GM21786 (cell line): ENCODE measurements at regions not wholly inside any gene's neighbourhood (a gene's known extent, or its start where the extent isn't known, plus 50 kb on each side); places are given as distances from the start of the nearest gene placed in this dataset.

ENCODE experiments used
- ATAC-seq: cut with Tn5 transposase; IDR thresholded peaks from one replicate; pipeline ENCODE4 v1.9.1; 2021; ENCODE audit not compliant: unreplicated experiment

- ATAC-seq = no peak
Measured at GRCh38 chr4:157803845-157804521, 368.8 kb downstream of the GASK1B start.

- no peak for ATAC-seq
Measured at GRCh38 chr4:157803421-157803820, 369.4 kb downstream of the GASK1B start.

GRCh38 chr4:157795495-157795894, 377.3 kb downstream of the GASK1B start:
- no peak for ATAC-seq

- ATAC-seq = no peak
Measured at GRCh38 chr4:157792716-157793115, 380.1 kb downstream of the GASK1B start.

- ATAC-seq = no peak
Measured at GRCh38 chr4:157791236-157791635, 381.6 kb downstream of the GASK1B start.

GRCh38 chr4:157787618-157788017, 385.2 kb downstream of the GASK1B start:
- ATAC-seq = no peak

GRCh38 chr4:157781361-157781760, 391.5 kb downstream of the GASK1B start:
- ATAC-seq = no peak

- ATAC-seq = no peak
Measured at GRCh38 chr4:157779081-157779480, 393.7 kb downstream of the GASK1B start.

GRCh38 chr4:157776930-157777528, 395.8 kb downstream of the GASK1B start:
- no peak for ATAC-seq

- no peak for ATAC-seq
Measured at GRCh38 chr4:157775971-157776370, 396.9 kb downstream of the GASK1B start.

- no peak for ATAC-seq
Measured at GRCh38 chr4:157772907-157773306, 399.9 kb downstream of the GASK1B start.

- ATAC-seq = no peak
Measured at GRCh38 chr4:157768419-157768818, 404.4 kb downstream of the GASK1B start.

GRCh38 chr4:157763490-157763889, 409.3 kb downstream of the GASK1B start:
- no peak for ATAC-seq

GRCh38 chr4:157754410-157754809, 418.4 kb downstream of the GASK1B start:
- no peak for ATAC-seq

- ATAC-seq = no peak
Measured at GRCh38 chr4:157751631-157752030, 421.2 kb downstream of the GASK1B start.

- no peak for ATAC-seq
Measured at GRCh38 chr4:157741642-157742041, 431.2 kb downstream of the GASK1B start.

- no peak for ATAC-seq
Measured at GRCh38 chr4:157739242-157739641, 433.6 kb downstream of the GASK1B start.

- no peak for ATAC-seq
Measured at GRCh38 chr4:157728215-157728614, 444.6 kb downstream of the GASK1B start.

GRCh38 chr4:157727163-157727562, 445.7 kb downstream of the GASK1B start:
- ATAC-seq = no peak

- no peak for ATAC-seq
Measured at GRCh38 chr4:157722146-157722545, 450.7 kb downstream of the GASK1B start.

- no peak for ATAC-seq
Measured at GRCh38 chr4:157713342-157713741, 459.5 kb downstream of the GASK1B start.

- no peak for ATAC-seq
Measured at GRCh38 chr4:157706155-157706554, 466.7 kb downstream of the GASK1B start.

- no peak for ATAC-seq
Measured at GRCh38 chr4:157702831-157703230, 470.0 kb downstream of the GASK1B start.
